OCI-M2 (cell line): ENCODE measurements at regions not wholly inside any gene's neighbourhood (a gene's known extent, or its start where the extent isn't known, plus 50 kb on each side); places are given as distances from the start of the nearest gene placed in this dataset.

Experiments
- DNase-seq: peaks from one replicate; lab custom pipeline; 2025; ENCODE audit not compliant: unreplicated experiment; lab: John Stamatoyannopoulos, UW

GRCh38 chr17:14833201-14833785 lies 431.8 kb downstream of the PMP22 start:
- DNase-seq: no peak

DNA sequence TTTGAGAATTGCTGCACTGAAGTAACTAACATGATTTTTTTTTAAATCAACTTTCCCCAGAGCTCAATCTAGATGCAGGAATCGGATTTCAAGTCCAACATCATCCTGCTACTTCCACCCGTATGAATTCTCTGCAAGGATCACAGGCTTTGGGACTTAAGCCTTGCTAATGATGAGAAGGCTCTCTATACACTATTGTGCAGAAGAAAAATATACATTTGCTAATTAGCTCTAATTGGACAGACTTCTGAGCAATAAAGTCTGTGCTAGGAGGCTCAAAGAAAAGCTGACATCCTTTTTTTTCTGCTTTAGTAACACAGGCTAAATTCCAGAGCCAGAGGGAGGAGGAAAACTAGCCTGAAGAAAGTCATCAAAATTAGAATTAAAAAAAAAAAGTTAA lies 433.6 kb downstream of the PMP22 start:
- no peak for DNase-seq

- no peak for DNase-seq
Observed at GRCh38 chr17:14827396-14827919, 437.7 kb downstream of the PMP22 start.

GRCh38 chr17:14826358-14826757 lies 438.8 kb downstream of the PMP22 start:
- DNase-seq: no peak

DNA sequence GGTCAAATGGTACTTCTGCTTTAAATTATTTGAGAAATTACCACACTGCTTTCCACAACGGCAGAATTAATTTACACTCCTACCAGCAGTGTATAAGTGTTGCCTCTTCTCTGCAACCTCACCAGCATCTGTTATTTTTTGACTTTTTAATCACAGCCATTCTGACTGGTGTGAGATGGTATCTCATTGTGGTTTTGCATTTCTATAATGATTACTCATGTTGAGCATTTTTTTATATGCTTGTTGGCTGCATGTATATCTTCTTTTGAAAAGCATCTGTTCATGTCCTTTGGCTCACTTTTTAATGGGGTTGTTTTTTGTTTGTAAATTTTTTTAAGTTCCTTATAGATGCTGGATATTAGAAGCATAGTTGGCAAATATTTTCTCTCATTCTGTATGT lies 446.7 kb downstream of the PMP22 start:
- no peak for DNase-seq

DNA sequence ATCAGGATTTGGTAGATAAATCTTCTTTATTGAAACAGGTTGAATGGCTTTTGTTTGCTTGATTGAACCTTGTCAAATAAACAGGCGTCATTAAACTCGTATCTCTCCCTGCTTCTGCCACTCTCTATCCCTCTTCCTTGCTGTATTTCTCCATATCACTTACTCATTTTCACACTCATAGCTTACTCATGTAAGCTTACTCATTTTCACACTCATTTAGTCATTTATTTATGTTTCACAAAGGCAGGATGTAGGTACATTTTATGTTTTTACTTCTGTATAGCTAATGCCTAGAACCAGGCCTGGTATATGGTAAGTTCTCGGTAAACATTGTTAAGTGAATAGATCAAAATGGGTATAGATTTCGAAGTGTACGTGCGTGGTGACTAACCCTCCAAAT lies 450.0 kb downstream of the PMP22 start:
- DNase-seq: no peak

- no peak for DNase-seq
Observed at GRCh38 chr17:14813649-14814370, 451.3 kb downstream of the PMP22 start.

DNA sequence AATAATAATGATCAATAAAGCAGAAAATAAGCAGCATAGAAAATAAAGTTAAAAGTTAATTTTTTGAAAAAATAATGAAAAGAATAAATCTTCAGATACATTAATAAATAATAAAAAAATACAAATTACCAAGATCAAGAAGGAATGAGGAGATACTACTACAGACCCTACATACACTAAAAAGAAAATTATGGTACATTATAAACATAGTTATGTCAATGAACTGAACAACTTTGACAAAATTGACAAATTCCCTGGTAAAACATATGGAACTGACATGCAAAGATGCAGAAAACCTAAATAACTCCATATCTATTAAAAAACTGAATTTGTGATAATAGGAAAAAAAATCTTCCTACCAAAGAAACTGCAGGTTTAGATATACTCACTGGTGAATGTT lies 456.7 kb downstream of the PMP22 start:
- DNase-seq: no peak

- DNase-seq: no peak
Observed at GRCh38 chr17:14805348-14805747, 459.8 kb downstream of the PMP22 start.

GRCh38 chr17:14803826-14804225 lies 461.3 kb downstream of the PMP22 start:
- no peak for DNase-seq

DNA sequence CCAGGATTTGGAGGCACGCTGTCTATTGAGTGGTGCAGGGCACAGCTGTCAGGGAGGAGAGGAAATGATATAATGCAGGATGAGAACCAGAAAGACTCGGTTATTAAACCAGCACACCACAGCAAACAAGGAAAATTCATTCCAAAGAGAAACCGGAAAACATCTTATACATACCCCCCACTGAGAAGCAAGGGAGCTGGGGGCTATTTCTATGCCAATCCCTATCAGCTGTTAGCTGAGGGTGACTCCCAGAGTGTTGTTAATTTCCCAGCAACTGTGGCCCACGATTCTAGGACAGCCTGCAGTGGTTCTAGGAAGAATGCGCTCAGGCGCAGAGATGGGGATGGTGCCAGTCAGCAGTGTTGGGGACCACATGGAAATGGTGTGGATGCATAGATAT lies 467.3 kb downstream of the PMP22 start:
- DNase-seq: no peak

DNA sequence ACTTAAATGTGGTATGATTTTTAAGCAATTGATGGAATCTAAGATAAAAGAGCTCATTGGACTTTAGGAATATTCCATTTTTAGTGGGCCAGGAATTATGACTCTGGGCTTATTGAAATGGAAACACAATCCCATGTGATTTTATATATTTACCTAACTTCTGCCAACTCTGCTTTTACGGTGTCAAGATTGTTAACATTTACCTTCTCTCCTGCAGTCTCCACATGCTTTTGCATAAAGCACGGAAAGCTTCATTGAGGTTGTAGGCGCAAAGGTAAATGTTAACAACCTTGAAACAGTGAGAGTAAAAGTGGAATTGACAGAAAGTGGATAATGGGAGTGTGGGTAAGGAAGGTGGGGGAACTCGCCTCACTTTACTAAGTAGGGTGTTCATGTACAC lies 468.1 kb downstream of the PMP22 start:
- no peak for DNase-seq

- no peak for DNase-seq
Observed at GRCh38 chr17:14794961-14795360, 470.2 kb downstream of the PMP22 start.

- no peak for DNase-seq
Observed at GRCh38 chr17:14793237-14793636, 471.9 kb downstream of the PMP22 start.

DNA sequence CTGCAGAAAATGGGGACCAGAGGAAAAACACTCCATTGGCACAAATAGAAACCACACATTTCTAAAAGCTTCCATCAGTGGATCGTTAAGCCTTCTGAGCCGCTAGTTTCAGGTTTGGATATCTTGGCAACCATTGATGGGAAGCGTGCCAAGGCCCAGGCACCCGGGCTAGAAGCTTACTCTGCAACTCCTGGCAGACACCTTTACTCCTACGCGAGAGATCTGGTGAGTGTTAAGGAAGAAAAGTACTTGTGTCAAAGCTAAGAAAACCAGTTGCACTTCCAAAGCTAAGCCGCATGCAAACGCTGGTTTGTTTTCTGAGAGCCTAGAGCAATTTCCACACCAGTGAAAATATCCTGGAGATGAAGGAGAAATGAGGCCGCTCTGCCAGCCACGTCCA lies 472.4 kb downstream of the PMP22 start:
- no peak for DNase-seq

DNA sequence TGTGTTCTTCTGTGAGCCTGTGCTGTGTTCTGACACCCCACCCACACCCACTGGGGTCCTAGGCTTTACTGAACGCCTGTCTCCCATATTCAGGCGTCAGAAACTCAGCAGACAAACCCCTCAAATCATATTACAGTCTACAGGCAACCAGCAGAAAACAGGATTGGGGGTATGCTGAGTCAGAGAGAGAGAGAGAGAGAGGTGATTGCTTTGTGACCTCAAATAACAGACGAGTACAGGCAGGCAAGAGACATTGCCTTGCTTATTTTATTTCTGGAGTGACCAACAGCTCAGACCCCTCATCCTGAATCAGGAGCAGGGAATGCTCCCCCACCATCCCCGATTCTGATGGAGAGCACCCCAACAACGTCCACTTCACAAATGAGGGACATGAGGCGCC lies 473.9 kb downstream of the PMP22 start:
- no peak for DNase-seq

- DNase-seq: no peak
Observed at GRCh38 chr17:14790521-14790920, 474.6 kb downstream of the PMP22 start.

DNA sequence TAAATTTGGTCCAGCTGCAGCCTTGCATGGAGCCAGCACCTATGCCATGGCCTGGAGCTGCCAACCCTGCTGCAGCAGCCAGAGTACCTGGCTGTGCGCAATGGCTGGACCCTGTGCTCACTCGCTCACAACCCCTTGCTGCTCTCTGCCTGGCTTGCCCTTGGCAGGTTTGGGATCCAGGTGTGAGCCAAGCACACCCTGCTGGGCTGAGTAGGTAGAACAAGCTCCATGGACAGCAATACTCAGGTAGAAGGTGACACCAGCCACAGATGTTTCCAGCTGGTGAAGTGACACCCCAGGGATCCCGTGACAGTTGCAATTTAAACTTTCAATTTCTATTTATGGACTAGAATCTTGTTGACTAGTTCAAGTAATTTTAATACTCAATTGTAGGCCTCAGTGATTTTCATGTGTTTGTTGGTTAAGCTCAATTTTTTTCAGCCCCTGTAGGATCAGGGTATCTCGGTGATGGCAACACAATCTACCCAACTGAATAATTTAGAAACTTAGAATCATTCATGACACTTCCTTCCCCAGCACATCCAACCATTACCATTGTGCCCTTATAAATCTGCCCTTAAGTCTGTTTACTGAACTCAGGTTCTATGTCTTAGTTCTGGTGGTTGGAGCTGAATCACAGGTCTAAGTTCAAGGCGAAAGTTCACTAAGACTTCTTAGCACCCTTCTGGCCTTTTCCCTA lies 480.0 kb downstream of the PMP22 start:
- DNase-seq: no peak

DNA sequence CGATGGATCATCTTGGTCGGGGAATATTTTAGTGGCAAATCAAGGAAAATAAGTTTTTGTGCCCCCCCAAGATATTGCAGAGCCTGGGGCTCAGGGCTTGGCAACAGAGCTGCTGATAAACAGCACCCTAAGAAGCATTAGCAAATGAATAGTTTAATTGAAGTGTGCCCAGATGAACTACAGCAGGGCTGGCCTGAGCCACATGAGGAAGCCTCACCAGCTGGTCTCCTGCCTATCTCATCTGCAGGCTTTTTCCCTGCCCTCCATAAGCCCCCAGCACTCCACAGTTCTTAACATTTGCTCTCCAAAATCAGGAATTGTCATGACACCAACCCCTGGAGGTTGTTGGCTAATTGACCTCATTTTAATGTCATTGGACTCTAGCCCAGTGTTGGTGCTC lies 480.2 kb downstream of the HS3ST3B1 start:
- DNase-seq: no peak

GRCh38 chr17:14780097-14780651 lies 479.3 kb downstream of the HS3ST3B1 start:
- no peak for DNase-seq

DNA sequence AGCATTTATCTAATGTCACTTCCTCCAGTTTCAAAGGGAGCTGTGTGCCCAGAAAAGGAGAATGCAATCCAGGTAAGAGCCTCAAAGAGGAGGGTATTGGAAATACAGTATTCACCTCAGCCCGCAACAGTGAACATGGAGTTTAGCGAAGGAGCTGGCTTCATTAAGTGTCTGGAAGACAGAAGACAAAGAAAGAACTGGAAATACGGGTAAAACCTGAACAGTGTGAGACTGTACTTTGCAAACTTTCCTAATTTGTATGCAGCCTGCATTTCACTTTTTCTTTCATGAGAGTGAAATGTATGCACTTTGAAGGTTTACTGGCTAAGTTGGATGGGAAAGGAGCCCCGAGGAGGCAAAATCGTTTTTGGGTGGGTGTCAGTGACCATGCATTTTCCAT lies 478.4 kb downstream of the HS3ST3B1 start:
- DNase-seq: no peak

GRCh38 chr17:14777291-14777690 lies 476.4 kb downstream of the HS3ST3B1 start:
- DNase-seq: no peak
